DOHH2 (cell line): ENCODE measurements at regions not wholly inside any gene's neighbourhood (a gene's known extent, or its start where the extent isn't known, plus 50 kb on each side); places are given as distances from the start of the nearest gene placed in this dataset.

Experiments
- H3F3A ChIP-seq: fragments of 200-600 bp; sonication (generic), shearing (Covaris generic); 2 replicates; pipeline ENCODE4 v1.6.0; 2016; ENCODE audit warnings: antibody characterized with exemption, mild to moderate bottlenecking; ENCODE audit not compliant: control insufficient read depth, insufficient read depth
- H3K27ac ChIP-seq: fragments of 200-600 bp; sonication (generic); 2 replicates; pipeline ENCODE4 v1.5.1; 2014; ENCODE audit warnings: low read depth, mild to moderate bottlenecking, low read length, moderate library complexity
- H3K27me3 ChIP-seq: fragments of 200-600 bp; sonication (generic); 2 replicates; pipeline ENCODE4 v1.6.1; 2014; ENCODE audit warnings: mild to moderate bottlenecking, low read length, mixed read lengths; ENCODE audit not compliant: control insufficient read depth
- H3K36me3 ChIP-seq: fragments of 200-600 bp; sonication (generic); 2 replicates; pipeline ENCODE4 v1.6.1; 2014; ENCODE audit warnings: mild to moderate bottlenecking, low read length, moderate library complexity, mixed read lengths; ENCODE audit not compliant: control insufficient read depth
- H3K4me1 ChIP-seq: fragments of 200-600 bp; sonication (generic); 2 replicates; pipeline ENCODE4 v1.6.1; 2014; ENCODE audit warnings: mild to moderate bottlenecking, low read length, mixed read lengths; ENCODE audit not compliant: control insufficient read depth
- H3K4me2 ChIP-seq: fragments of 200-600 bp; sonication (generic); 2 replicates; pipeline ENCODE4 v1.6.0; 2014; ENCODE audit warnings: mild to moderate bottlenecking, low read length, moderate library complexity
- H3K4me3 ChIP-seq: fragments of 200-600 bp; sonication (generic); 2 replicates; pipeline ENCODE4 v1.5.1; 2014; ENCODE audit warnings: mild to moderate bottlenecking, low read length, mixed read lengths
- H3K79me2 ChIP-seq: fragments of 200-600 bp; sonication (generic); 2 replicates; pipeline ENCODE4 v1.6.1; 2014; ENCODE audit warnings: mild to moderate bottlenecking, low read length, mixed read lengths; ENCODE audit not compliant: control insufficient read depth
- H3K9me2 ChIP-seq: fragments of 200-600 bp; sonication (generic); replicated peaks from 2 replicates; pipeline ENCODE4 v1.6.1; 2014; ENCODE audit warnings: mild to moderate bottlenecking, low read length, mixed read lengths; ENCODE audit not compliant: control insufficient read depth
- H3K9me3 ChIP-seq: fragments of 200-600 bp; sonication (generic); 2 replicates; pipeline ENCODE4 v1.6.1; 2014; ENCODE audit warnings: antibody characterized with exemption, low read length, mixed read lengths; ENCODE audit not compliant: control insufficient read depth, insufficient read depth
- H4K20me1 ChIP-seq: fragments of 200-600 bp; sonication (generic); 2 replicates; pipeline ENCODE4 v1.6.0; 2014; ENCODE audit warnings: low read depth, mild to moderate bottlenecking, antibody characterized with exemption, low read length, moderate library complexity; ENCODE audit not compliant: control insufficient read depth, insufficient read depth
- EZH2phosphoT487 ChIP-seq: fragments of 200-600 bp; sonication (generic); IDR thresholded peaks from 2 replicates; pipeline ENCODE4 v1.6.1; 2017; ENCODE audit warnings: borderline replicate concordance, mild to moderate bottlenecking, antibody characterized with exemption, low read length, moderate library complexity, mixed read lengths
- TF ChIP-seq, protein P1 (sequence below): fragments of 200-600 bp; sonication (generic); IDR thresholded peaks from one replicate; pipeline ENCODE4 v1.5.1; 2014; ENCODE audit warnings: antibody characterized with exemption, mild to moderate bottlenecking, low read depth, low read length; ENCODE audit not compliant: poor library complexity, severe bottlenecking

GRCh38 chr5:60297658-60298057, 402.3 kb downstream of the DEPDC1B start:
- no peaks in the 10 kb centered on the region for H3K79me2 ChIP-seq
- peak overlapping the region; percentile 48 for H3K4me2 ChIP-seq
- no peaks in the 10 kb centered on the region for H4K20me1 ChIP-seq
- peak overlapping the region; percentile 20; the same call in 1 of the 2 replicates for H3K4me3 ChIP-seq
- H3K36me3 ChIP-seq, result no peaks in the 10 kb centered on the region
- no peak overlapping the region for H3K27ac ChIP-seq
- H3K4me1 ChIP-seq, result peaks cover 32% of the 10 kb centered on the region
- no peaks in the 10 kb centered on the region for H3F3A ChIP-seq
- TF ChIP-seq EZH2phosphoT487, result no peak
- TF ChIP-seq, protein P1, sequence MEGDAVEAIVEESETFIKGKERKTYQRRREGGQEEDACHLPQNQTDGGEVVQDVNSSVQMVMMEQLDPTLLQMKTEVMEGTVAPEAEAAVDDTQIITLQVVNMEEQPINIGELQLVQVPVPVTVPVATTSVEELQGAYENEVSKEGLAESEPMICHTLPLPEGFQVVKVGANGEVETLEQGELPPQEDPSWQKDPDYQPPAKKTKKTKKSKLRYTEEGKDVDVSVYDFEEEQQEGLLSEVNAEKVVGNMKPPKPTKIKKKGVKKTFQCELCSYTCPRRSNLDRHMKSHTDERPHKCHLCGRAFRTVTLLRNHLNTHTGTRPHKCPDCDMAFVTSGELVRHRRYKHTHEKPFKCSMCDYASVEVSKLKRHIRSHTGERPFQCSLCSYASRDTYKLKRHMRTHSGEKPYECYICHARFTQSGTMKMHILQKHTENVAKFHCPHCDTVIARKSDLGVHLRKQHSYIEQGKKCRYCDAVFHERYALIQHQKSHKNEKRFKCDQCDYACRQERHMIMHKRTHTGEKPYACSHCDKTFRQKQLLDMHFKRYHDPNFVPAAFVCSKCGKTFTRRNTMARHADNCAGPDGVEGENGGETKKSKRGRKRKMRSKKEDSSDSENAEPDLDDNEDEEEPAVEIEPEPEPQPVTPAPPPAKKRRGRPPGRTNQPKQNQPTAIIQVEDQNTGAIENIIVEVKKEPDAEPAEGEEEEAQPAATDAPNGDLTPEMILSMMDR, result no peak
- H3K9me2 ChIP-seq, result no peaks in the 10 kb centered on the region
- H3K27me3 ChIP-seq, result no peaks in the 10 kb centered on the region
- H3K9me3 ChIP-seq, result no peaks in the 10 kb centered on the region; the same call in 1 of the 2 replicates

- Histone ChIP-seq H3K27ac (no peak overlapping the region), H3K79me2 (no peaks in the 10 kb centered on the region), H4K20me1 (no peaks in the 10 kb centered on the region), H3K9me3 (no peaks in the 10 kb centered on the region), H3K4me2 (no peak overlapping the region), H3K27me3 (no peaks in the 10 kb centered on the region), H3K36me3 (no peaks in the 10 kb centered on the region), H3K4me3 (no peak overlapping the region), H3K9me2 (no peaks in the 10 kb centered on the region), H3F3A (no peaks in the 10 kb centered on the region), H3K4me1 (peaks cover 31% of the 10 kb centered on the region)
- TF ChIP-seq EZH2phosphoT487, result no peak
- TF ChIP-seq, protein P1, result peak; percentile 77
Measured at GRCh38 chr5:60295423-60295822, 401.9 kb upstream of the PDE4D start.

- peaks cover 7% of the 10 kb centered on the region; the same call in 1 of the 2 replicates for H3K27me3 ChIP-seq
- no peak overlapping the region for H3K4me2 ChIP-seq
- no peaks in the 10 kb centered on the region for H3K36me3 ChIP-seq
- no peak overlapping the region for H3K27ac ChIP-seq
- no peaks in the 10 kb centered on the region for H3K9me3 ChIP-seq
- no peaks in the 10 kb centered on the region for H3K9me2 ChIP-seq
- peaks cover 18% of the 10 kb centered on the region for H3K4me1 ChIP-seq
- H3K4me3 ChIP-seq, result no peak overlapping the region
- H3K79me2 ChIP-seq, result no peaks in the 10 kb centered on the region
- H4K20me1 ChIP-seq, result no peaks in the 10 kb centered on the region
- H3F3A ChIP-seq, result no peaks in the 10 kb centered on the region
- TF ChIP-seq, protein P1, result no peak
- TF ChIP-seq EZH2phosphoT487, result no peak
Measured at GRCh38 chr5:60293518-60293917, 400.0 kb upstream of the PDE4D start.
